Astrocyte (in vitro differentiated cells and primary cell): ENCODE measurements at regions not wholly inside any gene's neighbourhood (a gene's known extent, or its start where the extent isn't known, plus 50 kb on each side); places are given as distances from the start of the nearest gene placed in this dataset.

Experiments
- DNase-seq: peaks from one replicate; pipeline ENCODE4 v3.0.0-alpha.2; 2010; ENCODE audit warnings: low read depth
- FAIRE-seq: peaks from 2 replicates; lab custom pipeline; 2011; peaks lifted over from hg19 to GRCh38; lab: Jason Lieb, UNC
- H2AFZ ChIP-seq: 2 replicates; pipeline ENCODE4 v1.6.0; 2012; ENCODE audit warnings: low read depth, low read length, inconsistent platforms
- H3K27ac ChIP-seq: 2 replicates; pipeline ENCODE4 v1.5.1; 2011; ENCODE audit warnings: low read depth, low read length, inconsistent platforms
- H3K27me3 ChIP-seq: 2 replicates; pipeline ENCODE4 v1.6.0; 2011; ENCODE audit warnings: low read length, inconsistent platforms; ENCODE audit not compliant: insufficient read depth
- H3K36me3 ChIP-seq: 2 replicates; pipeline ENCODE4 v1.5.1; 2011; ENCODE audit warnings: low read length, inconsistent platforms; ENCODE audit not compliant: insufficient read depth
- H3K4me1 ChIP-seq: 2 replicates; pipeline ENCODE4 v1.5.1; 2011; ENCODE audit warnings: low read length, inconsistent platforms; ENCODE audit not compliant: insufficient read depth
- H3K4me2 ChIP-seq: 2 replicates; pipeline ENCODE4 v1.6.0; 2012; ENCODE audit warnings: low read length, inconsistent platforms
- H3K4me3 ChIP-seq: 2 replicates; pipeline ENCODE4 v1.5.1; 2011; ENCODE audit warnings: low read depth, mild to moderate bottlenecking, low read length, inconsistent platforms; ENCODE audit not compliant: insufficient read depth
- H3K79me2 ChIP-seq: 2 replicates; pipeline ENCODE4 v1.6.0; 2012; ENCODE audit warnings: mild to moderate bottlenecking, low read length, inconsistent platforms; ENCODE audit not compliant: insufficient read depth
- H3K9ac ChIP-seq: 2 replicates; pipeline ENCODE4 v1.6.0; 2012; ENCODE audit warnings: mild to moderate bottlenecking, low read length, inconsistent platforms
- H3K9me3 ChIP-seq: 2 replicates; pipeline ENCODE4 v1.5.1; 2012; ENCODE audit warnings: low read depth, mild to moderate bottlenecking, low read length, inconsistent platforms; ENCODE audit not compliant: insufficient read depth
- H4K20me1 ChIP-seq: 2 replicates; pipeline ENCODE4 v1.6.0; 2012; ENCODE audit warnings: low read length, inconsistent platforms; ENCODE audit not compliant: insufficient read depth
- H3K27ac Mint-ChIP-seq: one replicate; pipeline ENCODE4 v1.8.0; 2021; ENCODE audit warnings: mild to moderate bottlenecking, mixed read lengths; ENCODE audit not compliant: unreplicated experiment
- H3K27me3 Mint-ChIP-seq: one replicate; pipeline ENCODE4 v1.8.0; 2021; ENCODE audit warnings: low read depth, mixed read lengths; ENCODE audit not compliant: unreplicated experiment
- H3K36me3 Mint-ChIP-seq: one replicate; pipeline ENCODE4 v1.8.0; 2021; ENCODE audit warnings: low read depth, mixed read lengths; ENCODE audit not compliant: unreplicated experiment
- H3K4me1 Mint-ChIP-seq: one replicate; pipeline ENCODE4 v1.8.0; 2021; ENCODE audit warnings: low read depth, mixed read lengths; ENCODE audit not compliant: unreplicated experiment
- H3K4me3 Mint-ChIP-seq: one replicate; pipeline ENCODE4 v1.8.0; 2021; ENCODE audit warnings: mild to moderate bottlenecking, moderate library complexity, mixed read lengths; ENCODE audit not compliant: unreplicated experiment
- H3K9me3 Mint-ChIP-seq: one replicate; pipeline ENCODE4 v1.8.0; 2021; ENCODE audit warnings: mild to moderate bottlenecking, mixed read lengths; ENCODE audit not compliant: unreplicated experiment
- EZH2 ChIP-seq: IDR thresholded peaks from 2 replicates; pipeline ENCODE4 v1.6.1; 2012; ENCODE audit warnings: mild to moderate bottlenecking, low read length, inconsistent platforms; ENCODE audit not compliant: insufficient read depth
- TF ChIP-seq, protein P1 (sequence below): IDR thresholded peaks from 2 replicates; pipeline ENCODE4 v1.5.1; 2011; ENCODE audit warnings: low read depth, mild to moderate bottlenecking, inconsistent platforms, low read length, moderate library complexity; ENCODE audit not compliant: insufficient read depth

DNA sequence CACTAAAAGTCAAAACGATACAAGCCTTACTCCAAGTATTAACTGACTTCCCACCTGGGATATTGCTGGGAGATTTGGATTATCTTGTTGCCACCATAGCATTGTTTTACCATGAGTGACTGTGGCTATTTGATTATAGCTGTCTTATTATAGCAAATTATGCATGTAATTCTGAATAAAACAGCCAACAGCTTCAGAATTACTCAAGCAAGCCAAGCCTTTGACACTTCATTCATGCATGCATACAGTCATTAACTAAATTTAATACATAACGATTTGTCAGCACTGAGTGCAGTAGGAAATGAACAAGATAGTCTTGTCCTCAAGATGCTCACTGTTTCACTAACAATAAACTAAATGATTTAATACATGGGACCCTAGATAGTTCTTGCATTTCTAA, 133.0 kb upstream of the FRMD6 start:
- DNase-seq (no peak), FAIRE-seq (no peak)
- Histone ChIP-seq H3K4me3 (no peak overlapping the region), H3K27ac (no peak overlapping the region), H3K4me2 (no peak overlapping the region), H3K4me1 (peaks cover 10% of the 10 kb centered on the region), H3K27me3 (no peaks in the 10 kb centered on the region), H3K36me3 (no peaks in the 10 kb centered on the region), H3K9ac (no peak overlapping the region), H3K79me2 (no peaks in the 10 kb centered on the region), H3K9me3 (no peaks in the 10 kb centered on the region), H4K20me1 (no peaks in the 10 kb centered on the region), H2AFZ (no peak overlapping the region)
- Mint-ChIP-seq H3K36me3 (no peaks in the 10 kb centered on the region), H3K4me1 (peaks cover 13% of the 10 kb centered on the region), H3K27me3 (no peaks in the 10 kb centered on the region), H3K4me3 (no peak overlapping the region), H3K9me3 (no peaks in the 10 kb centered on the region), H3K27ac (no peak overlapping the region)
- TF ChIP-seq, protein P1, sequence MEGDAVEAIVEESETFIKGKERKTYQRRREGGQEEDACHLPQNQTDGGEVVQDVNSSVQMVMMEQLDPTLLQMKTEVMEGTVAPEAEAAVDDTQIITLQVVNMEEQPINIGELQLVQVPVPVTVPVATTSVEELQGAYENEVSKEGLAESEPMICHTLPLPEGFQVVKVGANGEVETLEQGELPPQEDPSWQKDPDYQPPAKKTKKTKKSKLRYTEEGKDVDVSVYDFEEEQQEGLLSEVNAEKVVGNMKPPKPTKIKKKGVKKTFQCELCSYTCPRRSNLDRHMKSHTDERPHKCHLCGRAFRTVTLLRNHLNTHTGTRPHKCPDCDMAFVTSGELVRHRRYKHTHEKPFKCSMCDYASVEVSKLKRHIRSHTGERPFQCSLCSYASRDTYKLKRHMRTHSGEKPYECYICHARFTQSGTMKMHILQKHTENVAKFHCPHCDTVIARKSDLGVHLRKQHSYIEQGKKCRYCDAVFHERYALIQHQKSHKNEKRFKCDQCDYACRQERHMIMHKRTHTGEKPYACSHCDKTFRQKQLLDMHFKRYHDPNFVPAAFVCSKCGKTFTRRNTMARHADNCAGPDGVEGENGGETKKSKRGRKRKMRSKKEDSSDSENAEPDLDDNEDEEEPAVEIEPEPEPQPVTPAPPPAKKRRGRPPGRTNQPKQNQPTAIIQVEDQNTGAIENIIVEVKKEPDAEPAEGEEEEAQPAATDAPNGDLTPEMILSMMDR, result no peak
- TF ChIP-seq EZH2, result no peak

DNA sequence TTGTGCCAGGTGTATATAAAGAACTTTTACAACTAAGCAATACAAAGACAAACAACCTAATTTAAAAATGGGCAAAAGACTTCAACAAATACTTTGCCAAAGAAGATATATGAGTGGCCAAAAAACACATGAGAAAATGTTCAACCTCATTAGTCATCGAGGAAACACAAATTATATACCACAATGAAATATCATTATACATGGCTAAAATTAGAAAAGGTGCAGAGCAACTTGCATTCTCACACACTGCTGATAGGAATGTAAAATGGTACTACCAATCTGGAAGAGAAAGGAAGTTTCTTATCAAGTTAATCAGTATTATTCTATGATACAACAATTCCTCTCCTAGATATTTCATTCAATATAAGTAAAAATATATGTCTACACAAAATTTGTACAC, 131.6 kb upstream of the FRMD6 start:
- Histone ChIP-seq H3K4me2 (no peak overlapping the region), H3K27me3 (no peaks in the 10 kb centered on the region), H2AFZ (no peak overlapping the region), H3K79me2 (no peaks in the 10 kb centered on the region), H3K4me1 (peaks cover 10% of the 10 kb centered on the region), H3K27ac (peak overlapping the region; percentile 19), H3K36me3 (no peaks in the 10 kb centered on the region), H4K20me1 (no peaks in the 10 kb centered on the region), H3K9ac (no peak overlapping the region), H3K4me3 (no peak overlapping the region), H3K9me3 (no peaks in the 10 kb centered on the region)
- H3K36me3 Mint-ChIP-seq, result no peaks in the 10 kb centered on the region
- H3K27ac Mint-ChIP-seq, result no peak overlapping the region
- TF ChIP-seq, protein P1, result no peak
- no peak for TF ChIP-seq EZH2
- FAIRE-seq (no peak), DNase-seq (peak; percentile 70)
- no peaks in the 10 kb centered on the region for H3K27me3 Mint-ChIP-seq
- H3K9me3 Mint-ChIP-seq, result no peaks in the 10 kb centered on the region
- no peak overlapping the region for H3K4me3 Mint-ChIP-seq
- H3K4me1 Mint-ChIP-seq, result peaks cover 13% of the 10 kb centered on the region

- Histone ChIP-seq H2AFZ (no peak overlapping the region), H3K36me3 (no peaks in the 10 kb centered on the region), H3K27ac (peak overlapping the region; percentile 49), H4K20me1 (no peaks in the 10 kb centered on the region), H3K4me1 (peaks cover 14% of the 10 kb centered on the region), H3K9me3 (no peaks in the 10 kb centered on the region), H3K4me3 (no peak overlapping the region), H3K4me2 (peak overlapping the region; percentile 21), H3K79me2 (no peaks in the 10 kb centered on the region), H3K27me3 (no peaks in the 10 kb centered on the region), H3K9ac (peak overlapping the region; percentile 47)
- H3K4me3 Mint-ChIP-seq, result no peak overlapping the region
- H3K4me1 Mint-ChIP-seq, result peaks cover 15% of the 10 kb centered on the region
- peak; percentile 73 for DNase-seq
- H3K36me3 Mint-ChIP-seq, result no peaks in the 10 kb centered on the region
- no peak overlapping the region for H3K27ac Mint-ChIP-seq
- H3K27me3 Mint-ChIP-seq, result no peaks in the 10 kb centered on the region
- FAIRE-seq, result peak; percentile 83
- no peak for TF ChIP-seq EZH2
- TF ChIP-seq, protein P1, result no peak
- H3K9me3 Mint-ChIP-seq, result peaks cover 3% of the 10 kb centered on the region
Measured at GRCh38 chr14:51521764-51522163, 129.9 kb upstream of the FRMD6 start.
